SHP77 treated with DMSO at 0.1 percent for 48 hours (cell line): ENCODE measurements at regions not wholly inside any gene's neighbourhood (a gene's known extent, or its start where the extent isn't known, plus 50 kb on each side); places are given as distances from the start of the nearest gene placed in this dataset.
"Not testable (repeated sequence)": the region's sequence is repeated elsewhere in the genome, so short reads cannot be mapped to it uniquely, and the experiment has no call there.

Experiments
- DNase-seq: peaks from one replicate; lab custom pipeline; 2025; lab: John Stamatoyannopoulos, UW

DNA sequence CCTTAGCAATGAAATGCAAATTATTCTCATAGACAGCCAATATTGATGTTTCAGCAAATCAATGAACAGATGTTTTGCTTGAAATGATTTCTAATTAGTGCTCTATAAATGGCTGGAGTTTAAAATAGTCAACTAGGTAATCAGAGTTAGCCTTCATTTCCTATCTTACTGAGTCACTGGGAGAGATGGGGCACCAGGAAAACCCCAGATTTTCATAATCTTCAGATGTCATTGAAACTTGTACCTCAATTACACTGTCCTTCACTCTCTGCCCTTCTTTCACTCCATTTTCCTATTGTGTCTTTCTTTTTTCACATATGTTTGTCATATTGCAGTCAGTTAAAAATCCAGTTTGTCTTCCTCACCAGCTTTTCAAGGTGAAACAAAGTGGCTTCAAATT, 92.7 kb downstream of the C12orf75 start:
- no peak for DNase-seq

DNA sequence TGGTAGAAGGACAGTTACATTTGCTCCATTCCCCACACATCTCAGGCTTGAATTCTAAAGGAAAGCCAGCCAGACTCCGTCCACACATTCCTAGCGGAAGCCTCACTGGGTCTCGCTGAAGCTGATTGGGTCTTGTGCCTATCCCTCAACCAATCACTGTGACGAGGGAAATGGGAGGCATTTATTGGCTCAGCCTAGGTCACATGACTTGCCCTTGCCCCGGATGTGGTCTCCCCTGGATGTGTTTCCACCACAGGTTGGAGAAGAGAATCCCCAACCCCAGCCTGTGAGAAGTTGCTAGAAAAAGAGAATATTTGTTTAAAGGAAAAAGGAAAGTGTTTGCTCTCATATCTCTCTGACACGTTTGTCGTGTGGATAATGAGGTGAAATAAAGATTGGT, 93.4 kb downstream of the C12orf75 start:
- no peak for DNase-seq

DNA sequence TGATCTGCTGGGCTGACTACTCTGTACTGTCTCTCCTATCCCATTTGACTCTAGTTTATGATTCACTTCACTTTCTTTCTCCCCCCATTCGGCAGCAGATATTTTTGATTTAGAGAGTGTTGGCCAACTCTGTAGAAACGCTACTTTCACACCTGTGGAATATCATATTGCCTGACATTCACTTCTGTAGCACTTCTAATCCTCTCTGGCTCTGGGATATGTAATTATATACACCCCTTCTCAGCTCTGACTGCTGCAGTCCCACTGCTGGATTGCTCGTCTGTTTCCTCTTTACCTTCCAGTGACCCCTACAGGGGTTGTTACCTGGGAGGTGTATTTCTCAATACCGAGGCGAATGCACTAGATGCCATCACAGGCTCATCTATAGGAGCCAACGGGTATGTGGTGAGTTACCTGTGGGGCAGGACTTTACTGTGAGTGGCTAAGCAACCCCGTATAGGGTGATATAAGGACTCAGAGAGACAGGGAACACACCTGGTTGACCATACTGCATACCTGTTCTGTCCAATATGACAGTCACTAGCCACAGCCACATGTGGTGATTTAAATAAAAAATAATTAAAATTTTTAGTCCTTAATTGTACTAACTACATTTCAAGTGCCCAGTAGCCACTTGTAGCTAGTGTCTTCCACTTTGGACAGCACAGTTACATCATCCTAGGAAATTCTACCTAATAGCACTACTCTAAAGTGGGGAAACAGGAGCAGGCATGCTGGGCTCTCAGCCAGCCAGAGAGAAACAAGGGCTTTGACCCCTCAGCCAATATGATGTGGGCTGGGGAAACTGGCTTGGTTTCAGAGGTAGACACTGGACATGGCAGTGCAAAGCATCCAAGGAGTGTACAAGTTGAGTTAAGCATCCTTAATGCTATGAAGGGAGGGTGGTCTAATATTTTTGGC, 95.0 kb downstream of the C12orf75 start:
- DNase-seq: no peak

DNA sequence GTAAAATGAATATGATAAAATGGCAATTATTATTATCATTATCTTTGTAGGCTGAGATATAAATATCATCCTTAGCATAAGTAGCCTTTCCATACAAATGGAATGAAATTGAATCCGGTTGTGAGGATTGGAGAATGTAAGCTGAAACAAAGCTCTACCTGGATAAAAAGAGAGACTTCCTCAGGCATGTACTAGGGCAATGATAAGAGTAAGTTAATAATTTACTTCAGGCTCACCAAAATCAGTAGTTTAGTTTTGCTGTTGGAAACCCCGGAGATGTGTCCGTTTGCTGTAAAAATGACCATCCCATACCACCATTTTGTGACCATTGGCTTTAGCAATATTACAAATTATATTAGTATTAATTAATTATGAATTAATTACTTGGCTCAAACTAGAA, 96.3 kb downstream of the C12orf75 start:
- no peak for DNase-seq

DNA sequence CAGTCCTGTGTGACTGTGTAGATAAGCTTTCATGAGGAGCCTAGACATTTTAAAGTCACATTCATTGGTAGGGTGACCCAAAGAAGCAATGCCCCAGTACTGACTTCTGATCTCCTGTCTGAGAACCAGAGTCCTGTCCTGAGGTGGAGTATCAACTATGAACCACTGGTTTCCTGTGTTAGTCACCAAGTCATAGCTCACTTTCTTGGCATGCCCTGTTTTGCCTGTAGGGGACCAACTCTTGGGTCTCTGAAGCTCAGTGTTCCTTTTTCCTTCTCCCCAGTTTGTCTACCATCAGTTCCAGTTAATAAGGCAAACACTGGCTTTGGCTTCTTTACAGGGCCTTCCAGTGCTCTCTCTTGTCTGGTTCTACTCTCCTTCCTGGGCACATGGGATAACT, 97.4 kb downstream of the C12orf75 start:
- DNase-seq: no peak

DNA sequence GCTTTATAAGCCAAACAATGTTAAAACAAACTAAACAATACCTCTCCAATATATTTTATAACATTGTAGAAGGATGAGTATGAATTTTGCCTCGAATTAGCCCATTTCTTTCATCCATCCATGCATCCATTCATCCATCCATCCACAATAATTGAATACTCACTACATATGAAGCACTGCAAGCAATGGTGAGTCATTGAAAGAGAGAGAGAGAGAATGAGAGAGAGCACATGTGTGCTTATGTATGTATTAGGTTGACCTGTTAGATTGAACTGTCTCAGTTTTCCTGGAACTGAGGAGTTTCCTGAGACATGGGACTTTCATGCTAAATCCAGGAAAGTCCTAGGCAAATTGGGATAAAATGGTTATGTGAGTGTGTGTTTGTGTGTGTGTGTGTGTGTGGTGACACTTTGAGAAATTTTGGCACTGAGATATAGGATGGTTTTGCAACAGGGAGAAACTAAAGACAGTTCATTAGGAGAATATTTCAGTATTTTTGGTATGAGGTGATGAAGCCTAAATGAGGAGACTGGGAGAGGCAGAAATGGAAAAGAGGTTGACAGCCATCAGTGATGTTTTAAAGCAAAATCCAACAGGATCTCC, 98.4 kb downstream of the C12orf75 start:
- DNase-seq: no peak

DNA sequence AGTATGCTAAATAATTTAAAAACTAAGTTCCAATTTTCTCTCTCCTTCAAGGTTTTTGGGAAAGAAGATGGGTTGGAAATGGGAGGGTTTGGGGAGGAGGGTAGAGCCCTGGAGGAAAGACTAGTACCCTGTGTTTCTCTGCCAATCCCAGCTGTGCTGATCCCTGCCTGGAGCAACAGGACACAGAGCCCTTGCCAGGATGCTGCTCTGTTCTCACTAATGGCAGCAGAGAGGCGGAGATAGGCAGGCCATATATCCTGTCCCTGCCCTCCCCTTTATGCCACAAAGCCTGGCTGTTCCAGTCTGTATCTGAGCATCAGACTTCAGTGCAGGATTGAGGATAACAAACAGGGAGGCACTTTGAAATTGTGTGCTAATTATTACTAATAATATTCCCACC, 99.0 kb downstream of the C12orf75 start:
- DNase-seq: no peak

DNA sequence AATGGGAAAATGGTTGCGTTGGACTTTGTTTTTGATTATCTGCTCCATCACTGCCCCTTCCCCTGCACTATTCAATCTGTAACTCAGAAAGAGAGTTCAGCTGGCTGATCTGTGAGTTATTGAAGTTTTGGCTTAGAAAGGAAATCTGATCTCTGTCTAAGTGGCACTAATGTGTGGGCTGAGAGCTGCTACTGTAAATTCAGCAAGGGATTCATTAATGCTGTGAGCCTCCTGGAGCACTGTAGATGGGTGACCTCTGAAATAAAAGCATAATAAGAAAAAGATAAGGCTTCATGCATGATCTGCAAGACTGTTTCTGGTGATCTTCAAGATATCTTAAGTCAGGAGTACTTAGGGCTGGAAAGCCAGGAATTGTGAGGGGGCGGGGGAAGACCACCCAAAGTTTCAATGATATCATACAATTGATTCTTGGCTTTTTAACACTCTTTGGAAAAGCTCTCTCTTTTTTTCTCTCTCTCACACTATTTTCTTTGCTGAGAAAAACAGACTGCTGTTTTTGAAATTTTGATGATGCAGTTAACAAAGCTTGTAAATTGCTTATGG, 101.1 kb downstream of the C12orf75 start:
- no peak for DNase-seq

DNA sequence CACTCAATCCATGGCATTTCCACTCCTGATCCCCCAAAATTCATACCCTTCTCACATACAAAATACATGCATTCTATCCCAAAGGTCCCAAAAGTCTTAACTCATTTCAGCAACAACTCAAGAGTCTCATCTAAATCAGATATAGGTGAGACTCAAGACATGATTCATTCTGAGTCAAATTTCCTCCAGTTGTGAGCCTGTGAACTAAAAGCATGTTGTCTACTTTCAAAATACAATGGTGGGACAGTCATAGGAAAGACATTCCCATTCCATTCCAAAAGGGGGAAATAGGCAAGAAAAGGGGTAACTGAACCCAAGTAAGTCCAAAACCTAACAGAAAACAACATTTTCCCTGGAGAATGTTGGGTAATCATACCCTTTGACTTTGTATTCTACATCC, 103.3 kb downstream of the C12orf75 start:
- DNase-seq: no peak

DNA sequence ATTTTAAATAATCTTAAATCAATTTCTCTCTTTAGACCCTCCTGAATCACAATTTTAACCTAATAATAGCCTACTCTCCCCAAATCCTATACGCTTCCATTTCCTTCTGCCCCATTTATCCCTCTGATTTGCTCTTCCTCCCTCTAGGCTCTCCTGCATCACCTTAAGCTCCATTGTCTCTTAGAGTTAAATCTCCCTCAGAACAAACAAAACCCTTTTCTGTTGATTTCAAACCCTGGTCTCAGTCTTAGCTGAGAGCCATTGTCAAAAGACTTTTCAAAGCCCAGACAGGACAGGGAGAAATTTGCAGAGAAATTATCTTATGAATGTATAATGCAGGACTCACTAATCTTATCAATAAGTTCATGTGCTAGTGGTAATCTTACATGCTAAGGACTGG, 106.1 kb downstream of the C12orf75 start:
- DNase-seq: no peak

DNA sequence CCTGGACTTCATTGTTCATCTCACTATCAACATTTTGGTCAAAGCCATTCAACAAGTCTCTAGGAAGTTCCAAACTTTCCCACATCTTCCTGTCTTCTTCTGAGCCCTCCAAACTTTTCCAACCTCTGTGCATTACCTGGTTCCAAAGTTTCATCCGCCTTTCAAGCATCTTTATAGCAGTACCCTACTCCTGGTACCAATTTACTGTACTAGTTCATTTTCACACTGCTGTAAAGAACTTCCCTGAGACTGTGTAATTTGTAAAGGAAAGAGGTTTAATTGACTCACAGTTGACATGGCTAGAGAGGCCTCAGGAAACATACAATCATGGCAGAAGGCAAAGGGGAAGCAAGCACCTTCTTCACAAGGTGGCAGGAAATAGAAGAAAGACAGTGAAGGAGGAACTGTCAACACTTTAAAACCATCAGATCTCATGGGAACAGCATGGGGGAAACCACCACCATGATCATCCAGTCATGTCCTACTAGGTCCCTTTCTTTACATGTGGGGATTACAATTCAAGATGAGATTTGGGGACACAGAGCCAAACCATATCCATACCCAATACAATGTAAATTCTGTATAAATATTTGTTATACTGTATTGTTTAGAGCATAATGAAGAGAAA, 109.7 kb downstream of the C12orf75 start:
- DNase-seq: no peak

DNA sequence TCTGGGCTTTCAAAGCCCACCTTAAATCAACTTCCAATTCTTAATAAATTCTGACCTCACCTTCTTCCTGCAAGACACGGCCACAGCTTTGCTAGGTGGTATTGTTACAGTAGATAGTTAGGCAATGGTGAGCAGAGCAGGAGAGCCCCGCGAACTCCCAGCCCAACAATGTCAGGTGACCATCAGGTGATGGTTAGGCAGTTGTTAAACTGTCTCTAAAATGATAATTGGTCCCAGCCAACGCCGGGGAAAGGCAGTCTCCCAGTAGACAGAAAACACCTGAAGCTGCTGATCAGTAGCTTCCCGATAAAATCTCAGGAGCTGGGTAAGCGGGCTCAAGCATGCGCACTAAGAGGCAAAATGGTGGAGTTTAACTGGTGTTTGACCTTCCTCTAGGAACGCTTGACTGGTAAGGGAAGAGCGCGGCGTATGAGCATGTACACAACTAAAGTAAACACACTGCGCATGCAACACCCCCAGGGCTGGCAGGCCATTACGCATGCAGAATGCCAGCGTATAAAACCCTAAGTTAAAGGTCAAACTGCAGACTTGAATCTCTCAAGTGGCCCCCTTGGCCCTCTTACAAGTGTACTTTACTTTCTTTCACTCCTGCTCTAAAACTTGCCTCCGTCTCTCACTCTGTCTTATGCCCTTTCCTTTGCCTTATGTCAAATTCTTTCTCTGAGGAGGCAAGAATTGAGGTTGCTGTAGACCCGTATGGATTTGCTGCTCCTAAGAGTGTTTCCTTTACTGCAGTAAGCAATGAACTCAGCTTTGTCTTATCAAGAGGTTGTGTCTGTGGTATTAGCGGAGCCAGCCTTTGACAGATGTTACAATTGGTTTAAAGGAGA, 113.5 kb downstream of the C12orf75 start:
- no peak for DNase-seq

DNA sequence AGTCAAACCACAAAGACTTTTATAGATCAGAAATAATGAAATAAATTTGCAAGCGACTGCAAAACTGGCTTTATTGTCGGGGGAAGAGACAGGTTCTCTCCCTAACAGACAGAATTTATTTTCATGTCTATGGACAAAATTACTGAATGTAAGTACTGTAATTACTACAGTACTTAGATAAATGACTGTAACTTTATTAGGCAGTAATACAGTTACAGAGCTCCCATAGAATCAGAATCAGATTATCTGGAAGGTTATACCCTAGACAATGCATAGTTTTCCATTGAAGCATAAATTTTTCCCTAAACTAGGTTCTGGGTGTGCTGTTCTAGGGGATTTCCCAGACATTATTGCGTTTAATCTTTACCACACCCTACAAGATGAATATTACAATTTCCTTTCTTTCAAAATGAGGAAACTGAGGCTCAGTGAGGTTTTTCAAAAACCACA, 114.2 kb downstream of the C12orf75 start:
- no peak for DNase-seq

DNA sequence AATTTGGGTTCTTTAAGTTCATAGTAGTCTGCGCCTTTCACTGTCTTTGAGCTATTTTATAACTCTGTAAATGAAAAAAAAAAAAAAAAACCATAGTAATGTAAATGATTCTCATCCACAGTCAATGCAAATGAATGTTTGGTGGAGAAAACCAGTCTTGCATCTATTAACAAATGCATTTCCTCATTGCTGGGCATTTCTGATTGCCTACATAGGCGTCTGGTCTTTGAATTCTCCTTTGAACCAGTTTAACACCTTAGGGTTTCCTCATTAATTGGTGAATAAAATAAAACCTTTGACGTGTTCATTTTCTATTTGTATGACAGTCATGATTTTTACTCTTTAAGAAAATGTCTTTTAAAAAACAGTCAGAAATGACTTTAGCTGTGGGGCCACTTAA, 114.8 kb downstream of the C12orf75 start:
- DNase-seq: no peak

DNA sequence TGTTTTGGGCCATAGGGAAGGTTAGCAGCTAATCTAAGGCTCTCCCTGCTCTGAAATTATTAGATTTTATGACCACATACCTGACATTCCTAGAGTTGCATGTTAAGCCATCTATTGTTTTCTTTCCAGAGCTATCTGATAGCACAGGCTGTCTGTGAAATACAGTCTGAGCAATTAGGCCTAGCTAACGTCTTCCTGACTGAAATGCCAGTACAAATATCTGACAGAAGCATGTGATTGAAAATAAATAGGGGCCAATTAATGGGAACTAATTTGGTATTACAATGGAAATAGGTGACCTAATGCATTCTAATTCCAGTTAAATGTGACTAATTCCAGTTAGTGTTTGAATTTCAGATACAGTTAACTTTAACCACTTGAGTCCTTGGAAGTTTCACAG, 115.2 kb downstream of the C12orf75 start:
- DNase-seq: no peak

DNA sequence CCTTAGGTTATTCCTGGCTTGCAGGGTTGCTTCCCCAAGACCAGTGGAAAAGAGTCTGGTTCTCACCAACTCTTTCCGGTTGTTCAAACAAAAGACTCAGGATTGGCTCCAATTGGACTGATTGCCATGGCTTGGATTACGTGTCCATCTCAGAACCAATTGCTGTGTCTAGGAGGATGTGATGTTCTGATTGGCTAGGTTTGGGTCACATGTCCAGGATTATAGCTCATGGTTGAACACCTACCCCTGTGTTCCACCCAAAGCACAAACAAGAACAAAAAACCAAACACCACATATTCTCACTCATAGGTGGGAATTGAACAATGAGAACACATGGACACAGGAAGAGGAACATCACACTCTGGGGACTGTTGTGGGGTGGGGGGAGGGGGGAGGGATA, 116.0 kb downstream of the C12orf75 start:
- not testable (repeated sequence) for DNase-seq

DNA sequence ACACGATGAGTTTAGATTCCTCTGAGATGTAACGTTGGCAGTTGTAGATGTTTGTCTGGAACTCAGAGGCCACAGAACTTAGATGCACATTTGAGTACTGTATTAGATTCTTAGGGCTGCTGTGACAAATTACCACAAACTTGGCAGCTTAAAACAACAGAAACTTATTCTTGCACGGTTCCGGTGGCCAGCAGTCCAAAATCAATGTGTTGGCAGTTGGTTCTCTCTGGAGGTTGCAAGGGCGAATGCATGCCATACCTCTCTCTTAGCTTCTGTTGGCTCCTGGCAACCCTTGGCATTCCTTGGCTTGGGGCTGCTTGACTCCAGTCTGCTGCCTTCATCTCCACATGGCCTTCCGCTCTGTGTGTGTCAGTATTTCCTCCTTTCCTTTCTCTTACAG, 118.9 kb downstream of the C12orf75 start:
- DNase-seq: no peak

DNA sequence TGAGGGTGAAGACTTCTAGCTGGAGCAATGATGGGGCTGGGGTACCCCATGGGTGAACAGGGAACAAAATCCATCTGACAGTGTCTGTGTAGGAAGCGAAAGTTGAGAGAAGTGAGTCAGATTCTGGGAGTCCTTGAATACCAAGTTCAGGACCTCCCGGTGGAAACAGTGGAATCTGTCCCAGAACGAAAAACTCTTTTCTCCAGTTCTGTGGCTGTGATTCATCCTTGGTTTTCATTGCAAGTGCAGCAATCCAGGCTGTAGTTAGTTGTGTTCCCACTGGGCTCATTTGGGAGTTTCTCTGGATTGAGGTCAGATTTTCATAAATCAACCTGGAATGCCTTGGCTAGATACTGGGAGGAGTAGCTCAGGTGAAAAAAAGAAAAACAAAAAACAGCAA, 120.7 kb downstream of the C12orf75 start:
- no peak for DNase-seq

DNA sequence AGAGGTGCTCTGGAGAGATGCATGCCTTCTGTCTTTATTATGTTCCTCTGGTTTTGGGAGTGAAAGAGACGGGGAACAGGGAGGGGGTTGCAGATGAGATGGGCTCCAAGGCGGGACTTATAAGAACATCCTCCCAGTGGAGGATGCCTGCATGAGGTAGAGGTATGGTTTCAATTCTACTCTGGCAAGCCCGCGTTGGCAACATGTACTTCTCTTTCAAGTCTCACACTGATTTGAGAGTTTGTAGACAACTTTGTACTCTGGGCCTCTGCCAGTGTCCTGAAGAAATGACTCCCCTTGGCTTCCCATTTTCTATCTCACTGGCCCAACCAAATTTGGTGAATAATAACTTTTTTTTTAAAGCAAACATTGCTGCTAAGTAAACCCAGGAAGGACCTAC, 121.3 kb downstream of the C12orf75 start:
- DNase-seq: no peak

DNA sequence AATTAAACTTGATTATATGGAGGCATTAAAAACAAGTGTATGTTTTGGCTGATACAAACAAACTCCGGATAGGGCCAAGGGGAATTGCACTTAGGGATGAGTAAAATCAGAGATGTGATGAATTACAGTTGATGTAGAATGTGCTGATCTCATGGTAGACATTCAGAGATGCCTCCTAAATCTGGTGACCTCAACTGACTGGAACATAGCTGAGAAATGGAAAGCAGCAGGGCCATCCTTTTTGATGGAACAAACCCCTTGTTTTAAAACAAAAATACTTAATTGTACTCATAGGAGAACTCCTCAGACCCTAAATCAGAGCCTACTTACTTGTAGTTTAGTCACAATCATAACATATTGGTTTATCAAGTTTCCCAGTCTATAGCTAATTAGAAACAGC, 122.8 kb downstream of the C12orf75 start:
- DNase-seq: no peak

DNA sequence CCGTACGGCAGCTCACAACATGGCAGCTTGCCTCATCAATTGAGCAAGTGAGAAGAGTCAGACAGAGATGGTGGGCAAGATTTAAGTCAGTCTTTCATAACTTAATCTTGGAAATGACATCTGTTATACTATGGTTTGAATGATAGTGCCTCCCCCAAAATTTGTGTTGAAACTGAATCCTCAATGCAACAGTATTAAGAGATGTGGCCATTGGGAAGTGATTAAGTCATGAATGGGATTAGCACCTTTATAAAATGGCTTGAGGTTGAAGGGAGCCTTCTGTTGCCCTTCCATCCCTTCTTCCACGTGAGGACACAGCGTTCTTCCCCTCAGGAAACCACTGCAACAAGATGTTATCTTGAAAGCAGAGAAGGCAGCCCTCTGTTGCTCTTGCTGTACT, 124.2 kb downstream of the C12orf75 start:
- DNase-seq: no peak

DNA sequence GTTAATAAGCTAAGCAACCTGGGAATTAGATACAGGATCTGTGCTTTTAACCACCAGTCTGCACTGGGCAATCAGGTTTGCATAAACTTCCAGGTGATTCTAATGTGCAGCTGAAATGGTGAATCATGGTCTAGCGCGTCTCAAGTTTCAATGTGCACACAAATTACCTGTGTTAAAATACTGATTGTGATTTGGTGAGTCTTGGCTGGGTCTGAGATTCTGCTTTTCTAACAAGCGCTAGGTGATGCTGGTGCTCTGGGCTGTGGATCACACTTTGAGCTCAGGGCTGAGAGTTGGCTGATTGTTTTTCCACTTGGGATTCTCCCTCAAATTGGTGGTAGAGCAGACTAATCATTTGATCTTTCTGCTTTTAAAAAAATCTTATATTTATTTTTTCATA, 124.8 kb downstream of the C12orf75 start:
- no peak for DNase-seq
